ENCODE measurements at regions not wholly inside any gene's neighbourhood (a gene's known extent, or its start where the extent isn't known, plus 50 kb on each side); places are given as distances from the start of the nearest gene placed in this dataset.

- TF ChIP-seq CTCF (conservative IDR thresholded peaks at IDR 0.05; ENCODE audit: low read length): no peak
- no peak for TF ChIP-seq EZH2phosphoT487 (IDR thresholded peaks at IDR 0.05; ENCODE audit: borderline replicate concordance, low read depth, low read length)
These were observed 276.0 kb upstream of the TRIB2 start for GRCh38 chr2:12440731-12441130.
